ENCODE measurements at regions not wholly inside any gene's neighbourhood (a gene's known extent, or its start where the extent isn't known, plus 50 kb on each side); places are given as distances from the start of the nearest gene placed in this dataset.

DNA sequence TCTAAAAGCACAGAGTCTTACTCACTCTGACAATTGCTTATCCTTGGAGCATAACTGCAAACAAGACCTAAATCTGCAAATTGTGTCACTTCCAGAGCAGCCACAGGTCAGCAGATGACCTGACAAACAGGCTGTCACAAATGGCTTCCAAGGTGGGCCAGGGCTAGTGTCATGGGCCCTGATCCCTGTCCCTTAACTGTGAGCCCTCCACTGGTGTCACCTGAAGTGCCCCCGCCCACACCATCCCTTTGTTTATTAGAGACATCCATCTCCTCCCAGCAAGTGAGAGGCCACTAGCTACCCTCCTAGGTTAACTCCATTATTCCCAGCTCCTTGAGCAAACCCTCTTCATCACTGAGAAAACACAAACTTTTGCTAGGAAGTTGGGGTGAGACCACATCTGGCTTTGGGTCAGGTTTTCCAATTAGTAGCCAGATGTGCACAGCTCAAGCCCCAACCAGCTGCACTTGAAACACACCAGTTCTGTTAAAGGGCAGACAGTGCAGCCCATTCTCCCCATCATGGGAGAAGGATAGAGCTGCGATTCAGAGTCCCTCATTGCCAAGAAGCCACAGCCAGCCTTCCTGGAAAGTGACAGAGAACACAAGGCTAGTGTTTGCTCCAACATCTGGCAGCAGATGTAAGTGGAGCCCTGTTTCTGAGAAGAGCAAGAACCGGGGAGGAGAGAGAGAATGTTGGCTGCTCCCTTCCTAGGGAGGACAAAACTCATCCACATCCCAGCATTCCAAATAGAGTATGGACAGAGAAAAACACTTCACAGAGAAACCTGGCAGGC is 75.7 kb upstream of the NANOS1 start:
- TF ChIP-seq CTCF (conservative IDR thresholded peaks at IDR 0.05 in 1 of 2, IDR thresholded peaks at IDR 0.05 in 1 of 2; ENCODE audit: extremely low read depth in 1 of 2, insufficient read depth in 1 of 2, low read depth in 1 of 2, low read length in 2 of 2) = no peak
- no peak for TF ChIP-seq EZH2 (IDR thresholded peaks at IDR 0.05; ENCODE audit: borderline replicate concordance, low read length)
